HCT116 (cell line): ENCODE measurements at regions not wholly inside any gene's neighbourhood (a gene's known extent, or its start where the extent isn't known, plus 50 kb on each side); places are given as distances from the start of the nearest gene placed in this dataset.

Source experiments
- CEBPB ChIP-seq: IDR thresholded peaks from 2 replicates; pipeline ENCODE4 v1.6.1; 2012; ENCODE audit warnings: low read depth
- EZH2 ChIP-seq: fragments of 200-600 bp; sonication (generic); IDR thresholded peaks from 2 replicates; pipeline ENCODE4 v1.6.1; 2017; ENCODE audit warnings: antibody characterized with exemption, mixed run types
- FOSL1 ChIP-seq: IDR thresholded peaks from 2 replicates; pipeline ENCODE4 v1.6.1; 2012; ENCODE audit warnings: low read depth
- JUND ChIP-seq: IDR thresholded peaks from 2 replicates; pipeline ENCODE4 v1.6.1; 2012
- POLR2A ChIP-seq: IDR thresholded peaks from 2 replicates; pipeline ENCODE4 v1.7.0; 2011; ENCODE audit warnings: borderline replicate concordance; ENCODE audit not compliant: insufficient read depth, insufficient read length; ENCODE audit errors: extremely low read depth
- POLR2AphosphoS5 ChIP-seq: IDR thresholded peaks from 2 replicates; pipeline ENCODE4 v1.6.1; 2011; ENCODE audit warnings: mild to moderate bottlenecking, low read depth, low read length, moderate library complexity
- SIN3A ChIP-seq: IDR thresholded peaks from 2 replicates; pipeline ENCODE4 v1.6.1; 2012; ENCODE audit warnings: low read depth
- YY1 ChIP-seq: IDR thresholded peaks from 2 replicates; pipeline ENCODE4 v1.6.1; 2011; ENCODE audit warnings: low read length, low read depth, moderate library complexity, mild to moderate bottlenecking; ENCODE audit not compliant: insufficient replicate concordance; ENCODE audit errors: extremely low read depth
- TF ChIP-seq, protein P1 (sequence below), 3 experiments: fragments of 200-600 bp in 1 of 3; sonication (generic) in 1 of 3; IDR thresholded peaks in 2 of 3; conservative IDR thresholded peaks in 1 of 3; 2 replicates each; pipeline ENCODE4 v1.5.1; 2012 to 2017; ENCODE audit warnings: low read depth in 2 of 3, low read length in 2 of 3, antibody characterized with exemption in 1 of 3, borderline replicate concordance in 1 of 3, control low read depth in 1 of 3, mild to moderate bottlenecking in 1 of 3, mixed read lengths in 1 of 3, mixed run types in 1 of 3, moderate library complexity in 1 of 3; ENCODE audit not compliant: insufficient read depth in 1 of 3
- TF ChIP-seq, protein P2 (sequence below): IDR thresholded peaks from 2 replicates; pipeline ENCODE4 v1.6.1; 2012

DNA sequence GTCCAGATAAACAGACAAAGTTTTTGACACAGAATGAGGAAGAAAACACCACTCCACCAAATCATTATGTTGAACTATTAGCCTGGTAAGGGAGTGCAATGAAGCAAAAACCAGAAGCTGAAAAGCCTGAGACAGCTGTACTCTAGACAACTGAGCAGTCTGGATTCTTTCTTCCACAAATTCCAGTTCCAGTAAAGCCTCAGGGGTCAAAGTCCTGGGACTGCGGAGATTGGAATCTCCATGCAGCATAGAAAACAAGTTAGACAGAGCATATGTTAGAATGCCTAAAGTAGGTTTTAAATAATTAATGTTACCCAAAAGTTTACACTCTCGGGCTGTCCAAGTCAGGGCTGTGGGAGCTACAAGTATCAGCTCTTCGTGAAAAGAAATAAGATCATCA lies 263.2 kb downstream of the TECRL start:
- TF ChIP-seq JUND = no peak
- no peak for TF ChIP-seq SIN3A
- no peak for TF ChIP-seq POLR2A
- no peak for TF ChIP-seq POLR2AphosphoS5
- no peak for TF ChIP-seq FOSL1
- TF ChIP-seq, protein P1, sequence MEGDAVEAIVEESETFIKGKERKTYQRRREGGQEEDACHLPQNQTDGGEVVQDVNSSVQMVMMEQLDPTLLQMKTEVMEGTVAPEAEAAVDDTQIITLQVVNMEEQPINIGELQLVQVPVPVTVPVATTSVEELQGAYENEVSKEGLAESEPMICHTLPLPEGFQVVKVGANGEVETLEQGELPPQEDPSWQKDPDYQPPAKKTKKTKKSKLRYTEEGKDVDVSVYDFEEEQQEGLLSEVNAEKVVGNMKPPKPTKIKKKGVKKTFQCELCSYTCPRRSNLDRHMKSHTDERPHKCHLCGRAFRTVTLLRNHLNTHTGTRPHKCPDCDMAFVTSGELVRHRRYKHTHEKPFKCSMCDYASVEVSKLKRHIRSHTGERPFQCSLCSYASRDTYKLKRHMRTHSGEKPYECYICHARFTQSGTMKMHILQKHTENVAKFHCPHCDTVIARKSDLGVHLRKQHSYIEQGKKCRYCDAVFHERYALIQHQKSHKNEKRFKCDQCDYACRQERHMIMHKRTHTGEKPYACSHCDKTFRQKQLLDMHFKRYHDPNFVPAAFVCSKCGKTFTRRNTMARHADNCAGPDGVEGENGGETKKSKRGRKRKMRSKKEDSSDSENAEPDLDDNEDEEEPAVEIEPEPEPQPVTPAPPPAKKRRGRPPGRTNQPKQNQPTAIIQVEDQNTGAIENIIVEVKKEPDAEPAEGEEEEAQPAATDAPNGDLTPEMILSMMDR (IDR thresholded peaks at IDR 0.05 in 2 of 3, conservative IDR thresholded peaks at IDR 0.05 in 1 of 3; ENCODE audit: borderline replicate concordance in 1 of 3, insufficient read depth in 1 of 3, low read depth in 2 of 3, low read length in 2 of 3) = no peak
- TF ChIP-seq YY1 = no peak
- TF ChIP-seq, protein P2, sequence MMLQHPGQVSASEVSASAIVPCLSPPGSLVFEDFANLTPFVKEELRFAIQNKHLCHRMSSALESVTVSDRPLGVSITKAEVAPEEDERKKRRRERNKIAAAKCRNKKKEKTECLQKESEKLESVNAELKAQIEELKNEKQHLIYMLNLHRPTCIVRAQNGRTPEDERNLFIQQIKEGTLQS = no peak
- TF ChIP-seq CEBPB = no peak
- TF ChIP-seq EZH2 = no peak
